GM23248 (cell line): ENCODE measurements at regions not wholly inside any gene's neighbourhood (a gene's known extent, or its start where the extent isn't known, plus 50 kb on each side); places are given as distances from the start of the nearest gene placed in this dataset.
A peak's percentile ranks its signal among the peaks of the same experiment; 100 is the strongest.

ENCODE experiments used
- DNase-seq: peaks from one replicate; pipeline ENCODE4 v3.0.0-alpha.2; 2015
- H2AFZ ChIP-seq: fragments of 200-600 bp; sonication (generic); 2 replicates; pipeline ENCODE4 v1.6.1; 2016; ENCODE audit warnings: antibody characterized with exemption
- H3F3A ChIP-seq: fragments of 200-600 bp; sonication (generic); 2 replicates; pipeline ENCODE4 v1.6.1; 2016; ENCODE audit warnings: mild to moderate bottlenecking, antibody characterized with exemption, mixed run types; ENCODE audit not compliant: insufficient read depth
- H3K27ac ChIP-seq: fragments of 200-600 bp; sonication (generic); 2 replicates; pipeline ENCODE4 v1.5.1; 2016; ENCODE audit warnings: mild to moderate bottlenecking
- H3K27me3 ChIP-seq: fragments of 200-600 bp; sonication (generic); replicated peaks from 2 replicates; pipeline ENCODE4 v1.6.1; 2016; ENCODE audit warnings: mild to moderate bottlenecking; ENCODE audit not compliant: insufficient read depth
- H3K36me3 ChIP-seq: fragments of 200-600 bp; sonication (generic); 2 replicates; pipeline ENCODE4 v1.6.1; 2016; ENCODE audit warnings: low read depth, mild to moderate bottlenecking
- H3K4me1 ChIP-seq: fragments of 200-600 bp; sonication (generic); 2 replicates; pipeline ENCODE4 v1.6.1; 2016; ENCODE audit warnings: mild to moderate bottlenecking; ENCODE audit not compliant: insufficient read depth
- H3K4me2 ChIP-seq: fragments of 200-600 bp; sonication (generic); one replicate; pipeline ENCODE4 v1.6.1; 2016; ENCODE audit warnings: mild to moderate bottlenecking; ENCODE audit not compliant: unreplicated experiment
- H3K4me3 ChIP-seq: fragments of 200-600 bp; sonication (generic); 2 replicates; pipeline ENCODE4 v1.5.1; 2016; ENCODE audit warnings: mild to moderate bottlenecking
- H3K79me2 ChIP-seq: fragments of 200-600 bp; sonication (generic); 2 replicates; pipeline ENCODE4 v1.6.1; 2016; ENCODE audit warnings: mild to moderate bottlenecking; ENCODE audit not compliant: insufficient read depth
- H3K9ac ChIP-seq: fragments of 200-600 bp; sonication (generic); 2 replicates; pipeline ENCODE4 v1.6.1; 2016; ENCODE audit warnings: mild to moderate bottlenecking
- H3K9me2 ChIP-seq: fragments of 200-600 bp; sonication (generic); 2 replicates; pipeline ENCODE4 v1.6.1; 2016; ENCODE audit warnings: mixed run types, mild to moderate bottlenecking, moderate library complexity; ENCODE audit not compliant: insufficient read depth
- H3K9me3 ChIP-seq: fragments of 200-600 bp; sonication (generic); one replicate; pipeline ENCODE4 v1.6.1; 2017; ENCODE audit warnings: low read depth
- H4K20me1 ChIP-seq: fragments of 200-600 bp; sonication (generic); 2 replicates; pipeline ENCODE4 v1.6.0; 2016; ENCODE audit not compliant: insufficient read depth
- EZH2 ChIP-seq: fragments of 200-600 bp; sonication (generic); IDR thresholded peaks from 2 replicates; pipeline ENCODE4 v1.6.1; 2018; ENCODE audit warnings: antibody characterized with exemption, mild to moderate bottlenecking; ENCODE audit not compliant: insufficient read depth, poor library complexity, severe bottlenecking
- EZH2phosphoT487 ChIP-seq: fragments of 200-600 bp; sonication (generic); IDR thresholded peaks from 2 replicates; pipeline ENCODE4 v1.6.1; 2018; ENCODE audit warnings: antibody characterized with exemption, moderate library complexity, mild to moderate bottlenecking, low read depth; ENCODE audit not compliant: insufficient read depth
- WGBS, 2 experiments: methylation state at CpG; one replicate each; pipeline ENCODE4 v1.1.6; 2015 to 2017; ENCODE audit warnings: low lambda C conversion rate in 2 of 2, low coverage in 1 of 2; ENCODE audit errors: missing lambda C conversion rate in 2 of 2; 5-methylcytosine and 5-hydroxymethylcytosine counted together
- in situ Hi-C: fragments of 300-500 bp; cut with MboI; formaldehyde crosslinking; loops from 2 replicates; pipeline ENCODE4 v1.15.0; 2020

DNA sequence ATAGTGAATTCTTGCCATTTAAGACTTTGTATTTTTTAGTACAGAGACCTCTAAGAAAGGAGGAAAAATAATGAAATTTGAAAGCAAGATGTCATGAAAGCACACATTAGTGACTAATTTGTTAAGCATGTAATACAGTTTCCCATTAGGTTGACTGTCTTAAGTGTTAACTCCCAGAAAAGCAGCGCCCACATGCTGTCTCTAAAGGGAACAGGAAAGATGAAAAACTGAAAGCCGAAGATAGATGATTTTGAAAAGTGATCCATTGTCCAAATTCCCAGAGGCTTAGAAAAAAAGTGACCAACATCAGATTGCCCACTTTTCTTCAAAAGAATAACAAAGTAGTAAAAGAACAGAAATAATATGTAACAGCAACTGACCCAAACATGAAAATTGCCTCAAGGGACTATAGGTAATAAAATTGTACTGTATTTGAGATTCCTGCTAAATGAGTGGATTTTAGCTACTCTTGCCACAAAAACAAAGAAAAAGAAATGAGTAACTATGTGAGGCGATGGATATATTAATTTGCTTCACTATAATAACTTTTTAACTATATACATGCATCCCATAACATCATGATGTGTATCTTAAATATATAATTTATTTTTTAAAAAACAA is 83.2 kb upstream of the OGFRL1 start:
- H3K4me2 ChIP-seq: peak overlapping the region; percentile 73
- H3K27ac ChIP-seq: peak overlapping the region; percentile 63
- peak overlapping the region; percentile 53 for H3K9ac ChIP-seq
- no peaks in the 10 kb centered on the region for H3K9me3 ChIP-seq
- H3K4me1 ChIP-seq: peaks cover 18% of the 10 kb centered on the region
- TF ChIP-seq EZH2phosphoT487 (no peak), EZH2 (no peak)
- H3K4me3 ChIP-seq: peak overlapping the region; percentile 59
- no peaks in the 10 kb centered on the region for H3K27me3 ChIP-seq
- WGBS, 2 experiments: 4 to 11% methylated on average over 3 of the region's 3 CpGs
- no peaks in the 10 kb centered on the region for H3K9me2 ChIP-seq
- no peaks in the 10 kb centered on the region for H3K36me3 ChIP-seq
- peaks cover 16% of the 10 kb centered on the region for H3F3A ChIP-seq
- peak overlapping the region; percentile 67 for H2AFZ ChIP-seq
- H3K79me2 ChIP-seq: no peaks in the 10 kb centered on the region
- in situ Hi-C loops: no loop called here
- peak; percentile 81 for DNase-seq
- no peaks in the 10 kb centered on the region for H4K20me1 ChIP-seq

DNA sequence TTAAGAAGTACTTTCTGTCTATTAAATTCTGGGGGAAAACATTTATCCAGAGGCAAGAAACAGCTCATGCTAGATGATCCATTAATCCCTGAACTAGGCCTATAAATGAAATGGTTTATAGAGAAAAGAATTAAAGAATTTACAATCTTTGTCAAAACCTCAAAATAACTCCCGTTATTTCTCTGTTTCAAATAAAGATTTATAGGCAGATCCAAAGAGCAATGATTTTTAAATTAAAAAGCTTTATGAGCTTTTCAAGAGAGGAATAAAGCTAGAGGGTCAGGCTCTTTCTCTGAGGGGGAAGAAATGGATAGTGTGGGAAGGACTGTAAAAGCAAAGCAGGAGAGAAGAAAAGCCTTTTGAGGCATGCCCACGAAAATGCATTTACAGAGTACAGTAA is 82.5 kb upstream of the OGFRL1 start:
- H3K27ac ChIP-seq: peak overlapping the region; percentile 63
- 65 to 76% methylated on average over 2 of the region's 2 CpGs for WGBS, 2 experiments

DNA sequence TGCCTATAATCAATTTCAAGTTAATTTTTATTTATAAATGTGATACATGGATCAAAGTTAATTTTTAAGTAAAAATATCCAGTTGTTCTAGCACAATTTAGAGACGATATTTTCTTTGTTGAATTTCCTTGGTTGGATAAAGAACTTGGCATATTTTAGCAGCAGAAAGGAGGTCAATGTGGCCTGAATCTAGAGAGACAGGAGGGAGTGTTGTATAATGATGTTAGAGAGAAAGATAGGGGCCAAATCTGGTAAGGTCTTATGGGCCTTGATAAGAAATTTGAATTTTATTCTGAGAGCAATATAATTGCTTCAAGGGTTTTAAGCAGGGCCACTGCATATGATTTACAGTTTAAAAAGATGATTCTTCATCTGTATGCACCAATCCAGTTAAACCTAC is 79.4 kb upstream of the OGFRL1 start:
- Histone ChIP-seq H3K9ac (no peak overlapping the region), H3K27ac (no peak overlapping the region), H3K36me3 (no peaks in the 10 kb centered on the region), H3K4me3 (no peak overlapping the region), H3K9me2 (no peaks in the 10 kb centered on the region), H3K27me3 (no peaks in the 10 kb centered on the region), H3K4me2 (no peak overlapping the region), H4K20me1 (no peaks in the 10 kb centered on the region), H3K4me1 (peaks cover 26% of the 10 kb centered on the region), H3K79me2 (no peaks in the 10 kb centered on the region), H3F3A (peaks cover 16% of the 10 kb centered on the region), H3K9me3 (no peaks in the 10 kb centered on the region), H2AFZ (no peak overlapping the region)
- in situ Hi-C loops: no loop called here
- no peak for DNase-seq
- TF ChIP-seq EZH2 (no peak), EZH2phosphoT487 (no peak)
- WGBS, 2 experiments: 89 to 96% methylated on average over 1 of the region's 1 CpG

More for the DNA sequence above, 82.5 kb upstream of the OGFRL1 start:
- H3K4me1 ChIP-seq: peaks cover 18% of the 10 kb centered on the region
- peak overlapping the region; percentile 73 for H3K4me2 ChIP-seq
- TF ChIP-seq EZH2: no peak
- no peak for TF ChIP-seq EZH2phosphoT487
- H3K27me3 ChIP-seq: no peaks in the 10 kb centered on the region
- H3K36me3 ChIP-seq: no peaks in the 10 kb centered on the region
- in situ Hi-C loops: no loop called here
- H3K79me2 ChIP-seq: no peaks in the 10 kb centered on the region
- H2AFZ ChIP-seq: peak overlapping the region; percentile 67; the same call in 1 of the 2 replicates
- H3K9ac ChIP-seq: peak overlapping the region; percentile 53
- no peaks in the 10 kb centered on the region for H4K20me1 ChIP-seq
- H3K9me3 ChIP-seq: no peaks in the 10 kb centered on the region
- H3K4me3 ChIP-seq: no peak overlapping the region
- no peaks in the 10 kb centered on the region for H3K9me2 ChIP-seq
- H3F3A ChIP-seq: peaks cover 16% of the 10 kb centered on the region
- no peak for DNase-seq

DNA sequence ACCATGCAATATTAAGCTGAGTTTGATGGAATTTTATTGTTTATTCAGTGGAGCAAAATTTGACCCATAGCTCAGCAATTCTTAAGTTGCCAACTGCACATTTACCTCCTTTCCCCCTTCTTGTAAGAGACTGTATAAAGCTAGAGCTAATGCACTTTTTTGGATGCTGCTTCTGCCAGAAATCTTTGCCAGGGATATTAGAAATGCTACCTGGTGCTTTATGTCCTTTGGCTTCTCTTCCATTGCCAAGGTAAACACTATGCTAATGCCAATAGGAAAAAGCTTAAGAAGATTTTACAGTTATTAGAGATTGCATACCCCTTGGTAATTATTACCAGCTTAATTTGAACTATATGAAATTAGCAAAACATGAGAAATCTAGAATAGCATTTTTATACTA is 79.0 kb upstream of the OGFRL1 start:
- H3K4me2 ChIP-seq: no peak overlapping the region
- H3K9me2 ChIP-seq: no peaks in the 10 kb centered on the region
- H3K4me1 ChIP-seq: peaks cover 26% of the 10 kb centered on the region
- no peak overlapping the region for H3K27ac ChIP-seq
- in situ Hi-C loops: no loop called here
- H3K27me3 ChIP-seq: no peaks in the 10 kb centered on the region
- TF ChIP-seq EZH2phosphoT487 (no peak), EZH2 (no peak)
- no peaks in the 10 kb centered on the region for H4K20me1 ChIP-seq
- no peak for DNase-seq
- H3F3A ChIP-seq: peaks cover 16% of the 10 kb centered on the region
- no peak overlapping the region for H2AFZ ChIP-seq
- H3K4me3 ChIP-seq: no peak overlapping the region
- no peaks in the 10 kb centered on the region for H3K36me3 ChIP-seq
- H3K9me3 ChIP-seq: no peaks in the 10 kb centered on the region
- H3K9ac ChIP-seq: no peak overlapping the region
- H3K79me2 ChIP-seq: no peaks in the 10 kb centered on the region

DNA sequence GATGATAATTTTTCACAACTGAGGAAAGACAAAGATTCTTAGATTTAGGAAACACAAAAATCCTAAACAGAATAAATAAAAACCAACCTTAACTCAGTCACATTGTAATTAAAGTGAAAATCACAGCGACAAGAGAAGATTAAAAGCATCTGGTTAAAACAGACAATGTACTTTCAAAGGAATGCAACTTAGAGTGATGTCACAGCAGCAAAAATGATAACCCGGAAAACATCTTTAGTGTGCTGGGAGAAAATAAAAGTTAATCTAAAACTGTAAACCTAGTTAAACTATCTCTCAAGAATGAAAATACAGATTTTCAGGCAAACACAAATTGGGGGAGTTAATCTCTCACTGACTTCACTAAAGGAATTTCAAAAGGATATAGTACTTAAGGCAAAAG is 76.8 kb upstream of the OGFRL1 start:
- H3K36me3 ChIP-seq: no peaks in the 10 kb centered on the region
- in situ Hi-C loops: no loop called here
- no peaks in the 10 kb centered on the region for H3K27me3 ChIP-seq
- H3K4me3 ChIP-seq: 0 out of 2 replicates have a peak overlapping the region, but pooled peaks have one; percentile 2
- H4K20me1 ChIP-seq: no peaks in the 10 kb centered on the region
- peak; percentile 50 for DNase-seq
- H3K4me1 ChIP-seq: peaks cover 8% of the 10 kb centered on the region
- H3F3A ChIP-seq: no peaks in the 10 kb centered on the region
- H3K27ac ChIP-seq: peak overlapping the region; percentile 14
- H3K79me2 ChIP-seq: no peaks in the 10 kb centered on the region
- peak overlapping the region; percentile 21 for H3K9ac ChIP-seq
- H3K9me2 ChIP-seq: no peaks in the 10 kb centered on the region
- H3K9me3 ChIP-seq: no peaks in the 10 kb centered on the region
- H3K4me2 ChIP-seq: peak overlapping the region; percentile 34
- H2AFZ ChIP-seq: peak overlapping the region; percentile 87
- WGBS, 2 experiments: 3 to 12% methylated on average over 2 of the region's 2 CpGs
- TF ChIP-seq EZH2: no peak
- no peak for TF ChIP-seq EZH2phosphoT487
